ENCODE measurements at regions not wholly inside any gene's neighbourhood (a gene's known extent, or its start where the extent isn't known, plus 50 kb on each side); places are given as distances from the start of the nearest gene placed in this dataset.

DNA sequence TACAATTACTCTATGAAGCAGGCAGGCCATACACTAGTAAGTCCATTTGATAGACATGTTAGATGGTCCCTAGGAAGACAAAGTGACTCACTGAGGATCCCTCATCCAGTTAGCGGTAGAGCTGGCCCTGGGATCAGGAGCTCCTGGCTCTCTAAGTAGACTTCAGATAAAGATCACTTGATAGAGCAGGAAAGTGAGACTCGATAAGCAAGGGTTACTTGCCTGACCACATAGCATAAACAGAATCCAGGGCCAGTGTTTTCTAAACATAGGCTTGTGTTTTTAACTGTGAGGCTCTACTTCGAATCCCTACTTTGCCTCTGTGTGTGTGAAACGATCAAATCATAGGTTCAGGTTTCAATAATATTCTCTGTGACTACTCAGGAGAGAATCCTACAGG lies 355.2 kb upstream of the TRIB2 start:
- no peak for DNase-seq
- Histone ChIP-seq H2BK5ac (ENCODE audit: low read length) (no peak overlapping the region), H3K36me3 (ENCODE audit: control insufficient read depth, insufficient read depth, low read length) (no peaks in the 10 kb centered on the region), H4K8ac (ENCODE audit: low read depth, low read length) (no peak overlapping the region), H2AK5ac (ENCODE audit: low read length) (no peak overlapping the region), H3K4me1 (ENCODE audit: control insufficient read depth, low read depth, low read length) (no peaks in the 10 kb centered on the region), H3K18ac (ENCODE audit: low read length) (no peak overlapping the region), H3K79me1 (ENCODE audit: low read length) (no peaks in the 10 kb centered on the region), H3K4me3 (ENCODE audit: low read length) (no peak overlapping the region), H3K27ac (ENCODE audit: low read depth, low read length) (no peak overlapping the region), H2BK120ac (ENCODE audit: low read depth, low read length) (no peak overlapping the region), H4K5ac (ENCODE audit: low read length) (no peak overlapping the region), H3K56ac (ENCODE audit: low read length) (no peak overlapping the region), H3K9ac (ENCODE audit: low read length) (no peak overlapping the region), H3K27me3 (ENCODE audit: insufficient read depth, low read length, poor library complexity) (no peaks in the 10 kb centered on the region), H3K4me2 (ENCODE audit: low read length) (no peak overlapping the region), H3K4ac (ENCODE audit: low read depth, low read length) (no peak overlapping the region), H3K79me2 (ENCODE audit: control insufficient read depth, insufficient read depth, low read length) (no peaks in the 10 kb centered on the region), H2BK15ac (replicated peaks; ENCODE audit: low read depth) (no peak overlapping the region), H3K23ac (ENCODE audit: low read length) (no peak overlapping the region)
- no CpG with 5 or more reads among the region's 4 CpGs for WGBS (ENCODE audit: extremely low coverage, insufficient coverage, low lambda C conversion rate)

DNA sequence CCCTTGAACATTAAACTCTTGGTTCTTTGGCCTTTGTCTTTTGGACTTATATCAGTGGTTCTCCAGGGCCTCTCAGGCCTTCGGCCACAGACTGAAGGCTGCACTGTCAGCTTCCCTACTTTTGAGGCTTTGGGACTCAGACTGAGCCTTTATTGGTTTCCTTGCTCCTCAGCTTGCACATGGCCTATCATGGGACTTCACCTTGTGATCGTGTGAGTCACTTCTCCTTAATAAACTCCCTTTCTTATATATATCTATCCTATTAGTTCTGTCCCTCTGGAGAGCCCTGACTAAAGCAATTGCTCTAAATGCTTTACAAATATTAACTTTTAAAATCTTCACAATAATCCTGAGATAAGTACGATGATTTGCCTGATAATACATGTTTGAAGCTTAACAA lies 353.6 kb upstream of the TRIB2 start:
- no peak overlapping the region for H3K4me3 ChIP-seq (ENCODE audit: low read length)
- no peak overlapping the region for H4K8ac ChIP-seq (ENCODE audit: low read depth, low read length)

DNA sequence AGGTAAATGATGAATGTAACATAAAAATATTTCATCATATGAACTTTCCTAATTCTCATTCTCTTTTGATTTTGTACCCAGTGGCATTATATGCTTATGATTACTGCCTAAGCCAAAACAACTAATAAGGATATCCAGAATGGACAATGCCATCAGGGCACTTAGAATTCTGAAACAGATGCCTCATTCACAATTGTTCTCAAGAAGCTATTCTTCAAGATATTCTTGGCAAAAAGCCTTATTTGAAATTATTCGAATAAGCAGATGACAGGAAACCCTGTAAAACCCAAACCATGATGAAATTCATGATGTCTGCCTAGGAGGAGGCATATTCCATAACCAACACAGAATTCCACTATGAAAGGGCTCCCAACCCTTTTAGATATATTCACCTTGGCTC lies 353.2 kb upstream of the TRIB2 start:
- Histone ChIP-seq H2AK5ac (ENCODE audit: low read length) (no peak overlapping the region), H3K4me1 (ENCODE audit: control insufficient read depth, low read depth, low read length) (no peaks in the 10 kb centered on the region), H3K18ac (ENCODE audit: low read length) (no peak overlapping the region), H2BK120ac (ENCODE audit: low read depth, low read length) (no peak overlapping the region), H2BK15ac (replicated peaks; ENCODE audit: low read depth) (no peak overlapping the region), H3K56ac (ENCODE audit: low read length) (no peak overlapping the region), H3K9ac (ENCODE audit: low read length) (no peak overlapping the region), H4K5ac (ENCODE audit: low read length) (no peak overlapping the region), H3K4ac (ENCODE audit: low read depth, low read length) (no peak overlapping the region), H4K8ac (ENCODE audit: low read depth, low read length) (no peak overlapping the region), H3K79me2 (ENCODE audit: control insufficient read depth, insufficient read depth, low read length) (no peaks in the 10 kb centered on the region), H3K4me2 (ENCODE audit: low read length) (no peak overlapping the region), H3K27me3 (ENCODE audit: insufficient read depth, low read length, poor library complexity) (no peaks in the 10 kb centered on the region), H2BK5ac (ENCODE audit: low read length) (no peak overlapping the region), H3K79me1 (ENCODE audit: low read length) (no peaks in the 10 kb centered on the region), H3K23ac (ENCODE audit: low read length) (no peak overlapping the region), H3K4me3 (ENCODE audit: low read length) (no peak overlapping the region), H3K36me3 (ENCODE audit: control insufficient read depth, insufficient read depth, low read length) (no peaks in the 10 kb centered on the region), H3K27ac (ENCODE audit: low read depth, low read length) (no peak overlapping the region)
- no peak for DNase-seq
- WGBS (ENCODE audit: extremely low coverage, insufficient coverage, low lambda C conversion rate), result no CpG with 5 or more reads among the region's 1 CpG

More for the DNA sequence above, 353.6 kb upstream of the TRIB2 start:
- Histone ChIP-seq H3K79me2 (ENCODE audit: control insufficient read depth, insufficient read depth, low read length) (no peaks in the 10 kb centered on the region), H2BK120ac (ENCODE audit: low read depth, low read length) (no peak overlapping the region), H4K5ac (ENCODE audit: low read length) (no peak overlapping the region), H3K27ac (ENCODE audit: low read depth, low read length) (no peak overlapping the region), H3K4me2 (ENCODE audit: low read length) (no peak overlapping the region), H2BK5ac (ENCODE audit: low read length) (no peak overlapping the region), H3K23ac (ENCODE audit: low read length) (no peak overlapping the region), H3K4me1 (ENCODE audit: control insufficient read depth, low read depth, low read length) (no peaks in the 10 kb centered on the region), H3K9ac (ENCODE audit: low read length) (no peak overlapping the region), H2AK5ac (ENCODE audit: low read length) (no peak overlapping the region), H3K79me1 (ENCODE audit: low read length) (no peaks in the 10 kb centered on the region), H2BK15ac (replicated peaks; ENCODE audit: low read depth) (no peak overlapping the region), H3K27me3 (ENCODE audit: insufficient read depth, low read length, poor library complexity) (no peaks in the 10 kb centered on the region), H3K36me3 (ENCODE audit: control insufficient read depth, insufficient read depth, low read length) (no peaks in the 10 kb centered on the region), H3K4ac (ENCODE audit: low read depth, low read length) (no peak overlapping the region), H3K18ac (ENCODE audit: low read length) (no peak overlapping the region), H3K56ac (ENCODE audit: low read length) (no peak overlapping the region)
- DNase-seq, result no peak
- no CpG with 5 or more reads among the region's 3 CpGs for WGBS (ENCODE audit: extremely low coverage, insufficient coverage, low lambda C conversion rate)

DNA sequence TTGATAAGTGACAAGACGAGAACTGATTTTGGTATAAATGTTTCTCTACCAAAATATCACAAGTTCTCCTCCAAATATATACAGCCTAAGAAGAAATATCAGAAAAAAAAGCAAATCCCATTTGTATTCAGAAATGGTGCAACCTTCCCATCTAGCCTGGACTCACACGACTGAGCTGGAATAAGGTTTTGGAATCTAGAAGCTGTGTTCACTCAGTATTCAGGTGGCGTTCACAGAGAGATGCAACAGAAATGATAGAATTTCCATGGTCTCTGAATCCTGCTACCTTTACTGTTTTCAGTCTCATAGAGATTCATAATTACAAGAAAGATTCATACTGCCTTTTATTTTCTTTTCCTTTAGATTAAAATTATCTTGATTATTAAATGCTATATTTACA lies 347.2 kb upstream of the TRIB2 start:
- Histone ChIP-seq H3K9ac (ENCODE audit: low read length) (no peak overlapping the region), H3K27me3 (ENCODE audit: insufficient read depth, low read length, poor library complexity) (no peaks in the 10 kb centered on the region), H3K79me1 (ENCODE audit: low read length) (no peaks in the 10 kb centered on the region), H3K36me3 (ENCODE audit: control insufficient read depth, insufficient read depth, low read length) (no peaks in the 10 kb centered on the region), H2BK120ac (ENCODE audit: low read depth, low read length) (no peak overlapping the region), H3K4me1 (ENCODE audit: control insufficient read depth, low read depth, low read length) (no peaks in the 10 kb centered on the region), H3K56ac (ENCODE audit: low read length) (no peak overlapping the region), H2BK5ac (ENCODE audit: low read length) (no peak overlapping the region), H3K18ac (ENCODE audit: low read length) (no peak overlapping the region), H2BK15ac (replicated peaks; ENCODE audit: low read depth) (no peak overlapping the region), H3K4me3 (ENCODE audit: low read length) (no peak overlapping the region), H4K5ac (ENCODE audit: low read length) (no peak overlapping the region), H3K79me2 (ENCODE audit: control insufficient read depth, insufficient read depth, low read length) (no peaks in the 10 kb centered on the region), H3K4me2 (ENCODE audit: low read length) (no peak overlapping the region), H3K27ac (ENCODE audit: low read depth, low read length) (no peak overlapping the region), H3K4ac (ENCODE audit: low read depth, low read length) (no peak overlapping the region), H2AK5ac (ENCODE audit: low read length) (no peak overlapping the region), H4K8ac (ENCODE audit: low read depth, low read length) (no peak overlapping the region), H3K23ac (ENCODE audit: low read length) (no peak overlapping the region)
- no peak for DNase-seq
- no CpG with 5 or more reads among the region's 3 CpGs for WGBS (ENCODE audit: extremely low coverage, insufficient coverage, low lambda C conversion rate)

DNA sequence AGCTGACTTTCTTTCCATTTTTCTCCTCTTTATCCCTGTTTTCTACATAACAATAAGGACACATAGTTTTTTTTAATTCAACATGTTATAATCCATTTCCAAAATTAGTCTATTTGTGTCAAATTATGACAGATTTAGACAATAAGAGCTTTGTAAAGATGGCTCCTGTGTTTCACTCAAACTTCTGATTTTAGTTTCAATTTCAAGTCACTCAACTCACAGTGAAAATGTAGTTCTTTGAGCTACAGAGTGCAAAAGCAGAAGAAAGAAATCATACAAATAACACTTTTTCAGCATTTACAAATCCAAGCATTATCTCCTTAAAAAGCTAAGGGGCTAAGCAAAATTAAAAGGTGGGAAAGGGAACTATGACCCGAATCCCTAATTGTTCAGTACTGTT lies 340.7 kb upstream of the TRIB2 start:
- Histone ChIP-seq H3K79me2 (ENCODE audit: control insufficient read depth, insufficient read depth, low read length) (no peaks in the 10 kb centered on the region), H3K4me3 (ENCODE audit: low read length) (no peak overlapping the region), H2BK15ac (replicated peaks; ENCODE audit: low read depth) (no peak overlapping the region), H2AK5ac (ENCODE audit: low read length) (no peak overlapping the region), H4K8ac (ENCODE audit: low read depth, low read length) (no peak overlapping the region), H3K27ac (ENCODE audit: low read depth, low read length) (no peak overlapping the region), H3K36me3 (ENCODE audit: control insufficient read depth, insufficient read depth, low read length) (no peaks in the 10 kb centered on the region), H4K5ac (ENCODE audit: low read length) (no peak overlapping the region), H3K4me2 (ENCODE audit: low read length) (no peak overlapping the region), H2BK120ac (ENCODE audit: low read depth, low read length) (no peak overlapping the region), H3K56ac (ENCODE audit: low read length) (no peak overlapping the region), H3K27me3 (ENCODE audit: insufficient read depth, low read length, poor library complexity) (no peaks in the 10 kb centered on the region), H3K4me1 (ENCODE audit: control insufficient read depth, low read depth, low read length) (no peaks in the 10 kb centered on the region), H3K23ac (ENCODE audit: low read length) (no peak overlapping the region), H2BK5ac (ENCODE audit: low read length) (no peak overlapping the region), H3K9ac (ENCODE audit: low read length) (no peak overlapping the region), H3K4ac (ENCODE audit: low read depth, low read length) (no peak overlapping the region), H3K79me1 (ENCODE audit: low read length) (no peaks in the 10 kb centered on the region), H3K18ac (ENCODE audit: low read length) (no peak overlapping the region)
- WGBS (ENCODE audit: extremely low coverage, insufficient coverage, low lambda C conversion rate), result no CpG with 5 or more reads among the region's 1 CpG
- DNase-seq, result no peak

DNA sequence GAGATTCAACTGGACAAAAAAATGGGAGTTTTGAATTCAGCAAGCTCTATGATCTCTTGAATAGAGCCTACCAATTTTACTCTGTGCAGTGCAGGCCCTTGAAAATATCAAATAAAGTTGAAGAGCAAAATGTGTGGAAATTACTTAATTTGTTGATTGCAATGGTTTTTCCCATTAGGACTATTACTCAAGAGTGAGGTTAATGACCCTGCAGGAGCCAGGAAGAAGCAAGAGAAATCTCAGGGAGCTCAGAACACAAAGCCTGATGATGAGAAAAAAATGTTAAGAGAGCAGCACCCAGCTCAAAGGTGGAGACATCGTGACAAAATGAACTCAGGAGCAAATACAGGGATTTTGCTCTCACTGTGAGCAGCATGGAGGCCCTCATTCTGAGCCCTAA lies 337.6 kb upstream of the TRIB2 start:
- Histone ChIP-seq H3K4me2 (ENCODE audit: low read length) (no peak overlapping the region), H3K23ac (ENCODE audit: low read length) (no peak overlapping the region), H3K27ac (ENCODE audit: low read depth, low read length) (no peak overlapping the region), H3K56ac (ENCODE audit: low read length) (no peak overlapping the region), H3K79me1 (ENCODE audit: low read length) (no peaks in the 10 kb centered on the region), H4K8ac (ENCODE audit: low read depth, low read length) (no peak overlapping the region), H2BK5ac (ENCODE audit: low read length) (no peak overlapping the region), H3K27me3 (ENCODE audit: insufficient read depth, low read length, poor library complexity) (no peaks in the 10 kb centered on the region), H2AK5ac (ENCODE audit: low read length) (no peak overlapping the region), H2BK120ac (ENCODE audit: low read depth, low read length) (no peak overlapping the region), H3K36me3 (ENCODE audit: control insufficient read depth, insufficient read depth, low read length) (no peaks in the 10 kb centered on the region), H4K5ac (ENCODE audit: low read length) (no peak overlapping the region), H3K9ac (ENCODE audit: low read length) (no peak overlapping the region), H3K4ac (ENCODE audit: low read depth, low read length) (no peak overlapping the region), H3K79me2 (ENCODE audit: control insufficient read depth, insufficient read depth, low read length) (no peaks in the 10 kb centered on the region), H3K4me1 (ENCODE audit: control insufficient read depth, low read depth, low read length) (no peaks in the 10 kb centered on the region), H3K4me3 (ENCODE audit: low read length) (no peak overlapping the region), H2BK15ac (replicated peaks; ENCODE audit: low read depth) (no peak overlapping the region), H3K18ac (ENCODE audit: low read length) (no peak overlapping the region)
- no CpG with 5 or more reads among the region's 1 CpG for WGBS (ENCODE audit: extremely low coverage, insufficient coverage, low lambda C conversion rate)
- no peak for DNase-seq

All from mesendoderm (in vitro differentiated cells).